SK-N-SH treated with all-trans-retinoic acid at 6 μM for 48 hours (cell line): ENCODE measurements at regions not wholly inside any gene's neighbourhood (a gene's known extent, or its start where the extent isn't known, plus 50 kb on each side); places are given as distances from the start of the nearest gene placed in this dataset.

Source experiments
- ATAC-seq: fragments of 200-7000 bp; cut with Tn5 transposase; 3 replicates; pipeline ENCODE4 v1.9.1; 2020; ENCODE audit warnings: mild to moderate bottlenecking, moderate library complexity
- ARNTL ChIP-seq: fragments of 450-650 bp; formaldehyde crosslinking; IDR thresholded peaks from 2 replicates; pipeline ENCODE4 v1.5.0; 2020; ENCODE audit warnings: low read depth, mild to moderate bottlenecking, moderate library complexity, borderline replicate concordance
- BACH2 ChIP-seq: fragments of 250-450 bp; sonication (Bioruptor Pico); IDR thresholded peaks from 2 replicates; pipeline ENCODE4 v1.9.0; 2021; ENCODE audit warnings: mild to moderate bottlenecking, borderline replicate concordance
- CREB5 ChIP-seq: fragments of 250-450 bp; sonication (Bioruptor Pico); IDR thresholded peaks from 2 replicates; pipeline ENCODE4 v1.5.1; 2020; ENCODE audit warnings: low read depth, mild to moderate bottlenecking, moderate library complexity
- CSDC2 ChIP-seq: fragments of 250-450 bp; sonication (Bioruptor Pico); IDR thresholded peaks from 2 replicates; pipeline ENCODE4 v1.5.0; 2020; ENCODE audit warnings: mild to moderate bottlenecking, moderate library complexity
- CSRNP3 ChIP-seq: fragments of 250-450 bp; sonication (Bioruptor Pico); IDR thresholded peaks from 2 replicates; pipeline ENCODE4 v1.5.1; 2021; ENCODE audit warnings: mild to moderate bottlenecking, moderate library complexity
- ESRRG ChIP-seq: fragments of 250-450 bp; sonication (Bioruptor Pico); IDR thresholded peaks from 2 replicates; pipeline ENCODE4 v1.6.1; 2021; ENCODE audit warnings: mild to moderate bottlenecking
- GLIS3 ChIP-seq: fragments of 250-450 bp; sonication (Bioruptor Pico); IDR thresholded peaks from 2 replicates; pipeline ENCODE4 v1.5.0; 2020; ENCODE audit warnings: mild to moderate bottlenecking, moderate library complexity
- ISL1 ChIP-seq: fragments of 250-450 bp; sonication (Bioruptor Pico); IDR thresholded peaks from 2 replicates; pipeline ENCODE4 v2.1.2; 2022; ENCODE audit warnings: mild to moderate bottlenecking, moderate library complexity
- OSR1 ChIP-seq: fragments of 250-450 bp; sonication (Bioruptor Pico); IDR thresholded peaks from 2 replicates; pipeline ENCODE4 v1.8.0; 2022; ENCODE audit warnings: moderate library complexity, mild to moderate bottlenecking, inconsistent platforms
- PATZ1 ChIP-seq: fragments of 250-450 bp; sonication (Bioruptor Pico); IDR thresholded peaks from 2 replicates; pipeline ENCODE4 v1.8.0; 2020; ENCODE audit warnings: mild to moderate bottlenecking, moderate library complexity, borderline replicate concordance
- POU6F1 ChIP-seq: fragments of 250-450 bp; sonication (Bioruptor Pico); IDR thresholded peaks from 2 replicates; pipeline ENCODE4 v1.8.0; 2021; ENCODE audit warnings: low read depth, mild to moderate bottlenecking, moderate library complexity, borderline replicate concordance
- RARB ChIP-seq: fragments of 250-450 bp; sonication (Bioruptor Pico); IDR thresholded peaks from 2 replicates; pipeline ENCODE4 v1.8.0; 2021; ENCODE audit warnings: mild to moderate bottlenecking, moderate library complexity
- SNAI2 ChIP-seq: fragments of 250-450 bp; sonication (Bioruptor Pico); IDR thresholded peaks from 2 replicates; pipeline ENCODE4 v1.5.0; 2020; ENCODE audit warnings: mild to moderate bottlenecking, moderate library complexity
- TCF4 ChIP-seq: fragments of 250-450 bp; sonication (Bioruptor Pico); IDR thresholded peaks from 2 replicates; pipeline ENCODE4 v1.8.0; 2021; ENCODE audit warnings: mild to moderate bottlenecking, moderate library complexity, borderline replicate concordance
- TOX ChIP-seq: fragments of 250-450 bp; sonication (Bioruptor Pico); IDR thresholded peaks from 2 replicates; pipeline ENCODE4 v1.8.0; 2021; ENCODE audit warnings: mild to moderate bottlenecking, moderate library complexity, borderline replicate concordance
- TSHZ2 ChIP-seq: fragments of 250-450 bp; sonication (Bioruptor Pico); IDR thresholded peaks from 2 replicates; pipeline ENCODE4 v1.5.0; 2020; ENCODE audit warnings: mild to moderate bottlenecking, moderate library complexity
- ZC3H10 ChIP-seq: fragments of 250-450 bp; sonication (Bioruptor Pico); IDR thresholded peaks from 2 replicates; pipeline ENCODE4 v1.5.1; 2021; ENCODE audit warnings: mild to moderate bottlenecking, moderate library complexity
- ZFP3 ChIP-seq: fragments of 250-450 bp; sonication (Bioruptor Pico); IDR thresholded peaks from 2 replicates; pipeline ENCODE4 v1.5.0; 2020; ENCODE audit warnings: mild to moderate bottlenecking, moderate library complexity
- ZFP30 ChIP-seq: fragments of 450-650 bp; formaldehyde crosslinking; IDR thresholded peaks from 2 replicates; pipeline ENCODE4 v1.5.0; 2022; ENCODE audit warnings: mild to moderate bottlenecking, moderate library complexity
- ZNF565 ChIP-seq: fragments of 450-650 bp; formaldehyde crosslinking; conservative IDR thresholded peaks from 2 replicates; pipeline ENCODE4 v1.5.0; 2020; ENCODE audit warnings: low read depth, mild to moderate bottlenecking, moderate library complexity
- ZNF70 ChIP-seq: fragments of 450-650 bp; formaldehyde crosslinking; IDR thresholded peaks from 2 replicates; pipeline ENCODE4 v1.5.0; 2020; ENCODE audit warnings: mild to moderate bottlenecking, moderate library complexity
- ZNF8 ChIP-seq: fragments of 450-650 bp; formaldehyde crosslinking; IDR thresholded peaks from 2 replicates; pipeline ENCODE4 v1.5.0; 2020; ENCODE audit warnings: mild to moderate bottlenecking, moderate library complexity

- TF ChIP-seq CREB5 (CRISPR knock-in tag), result no peak
- TF ChIP-seq ISL1, result no peak
- no peak for TF ChIP-seq ZFP3 (CRISPR knock-in tag)
These were observed 582.5 kb downstream of the PLOD2 start (continued) for GRCh38 chr3:145578471-145578870.

GRCh38 chr3:145581694-145582093, 579.3 kb downstream of the PLOD2 start:
- no peak for TF ChIP-seq TCF4 (CRISPR knock-in tag)
- no peak for TF ChIP-seq ISL1
- TF ChIP-seq SNAI2 (CRISPR knock-in tag), result no peak
- TF ChIP-seq CSRNP3, result no peak
- no peak for TF ChIP-seq ZNF565 (CRISPR knock-in tag)
- TF ChIP-seq GLIS3, result no peak
- TF ChIP-seq ZNF8 (CRISPR knock-in tag), result no peak
- no peak for TF ChIP-seq CSDC2
- no peak for TF ChIP-seq RARB (CRISPR knock-in tag)
- no peak for TF ChIP-seq OSR1 (CRISPR knock-in tag)
- no peak for TF ChIP-seq POU6F1
- TF ChIP-seq CREB5 (CRISPR knock-in tag), result no peak
- no peak for TF ChIP-seq ZNF70 (CRISPR knock-in tag)
- no peak for TF ChIP-seq ZFP30 (CRISPR knock-in tag)
- no peak for ATAC-seq

GRCh38 chr3:145604851-145605250, 556.1 kb downstream of the PLOD2 start:
- ATAC-seq, result no peak
- TF ChIP-seq CSRNP3 (no peak), ISL1 (no peak), ZFP30 (CRISPR knock-in tag) (no peak), ARNTL (CRISPR knock-in tag) (no peak), ZNF565 (CRISPR knock-in tag) (no peak), RARB (CRISPR knock-in tag) (no peak), ESRRG (no peak)

GRCh38 chr3:145620002-145620401, 541.0 kb downstream of the PLOD2 start:
- no peak for ATAC-seq
- TF ChIP-seq BACH2 (CRISPR knock-in tag), result no peak
- no peak for TF ChIP-seq POU6F1
- no peak for TF ChIP-seq TSHZ2 (CRISPR knock-in tag)
- no peak for TF ChIP-seq ZNF70 (CRISPR knock-in tag)
- TF ChIP-seq CREB5 (CRISPR knock-in tag), result no peak
- TF ChIP-seq TOX, result no peak
- no peak for TF ChIP-seq SNAI2 (CRISPR knock-in tag)
- no peak for TF ChIP-seq ZFP30 (CRISPR knock-in tag)
- no peak for TF ChIP-seq PATZ1 (CRISPR knock-in tag)
- TF ChIP-seq GLIS3, result no peak
- TF ChIP-seq ZC3H10 (CRISPR knock-in tag), result no peak
- TF ChIP-seq CSDC2, result no peak
